HG02678 (cell line): ENCODE measurements at regions not wholly inside any gene's neighbourhood (a gene's known extent, or its start where the extent isn't known, plus 50 kb on each side); places are given as distances from the start of the nearest gene placed in this dataset.

ENCODE experiments used
- ATAC-seq: cut with Tn5 transposase; IDR thresholded peaks from one replicate; pipeline ENCODE4 v1.9.1; 2021; ENCODE audit warnings: mild to moderate bottlenecking, moderate library complexity; ENCODE audit not compliant: unreplicated experiment

DNA sequence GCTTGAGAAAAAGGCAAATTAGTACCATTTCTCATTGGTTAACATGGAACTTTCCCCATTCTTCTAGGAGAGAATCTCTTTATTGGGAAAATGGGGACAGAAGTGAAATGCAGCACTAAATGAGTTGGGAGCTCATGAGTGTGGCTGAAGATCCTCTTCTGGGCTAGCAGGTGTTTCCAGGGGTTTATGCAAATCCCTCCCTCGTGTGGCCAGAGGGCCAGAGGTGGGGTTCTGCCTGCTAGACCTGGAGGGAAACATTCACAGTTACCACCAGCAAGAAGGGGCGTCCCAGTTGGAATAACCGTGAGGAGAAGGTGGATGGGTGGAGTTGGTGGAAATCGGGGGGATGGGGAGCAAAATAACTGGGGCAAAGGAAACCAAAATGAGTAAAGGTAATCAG is 235.9 kb downstream of the KLF6 start:
- ATAC-seq = no peak

DNA sequence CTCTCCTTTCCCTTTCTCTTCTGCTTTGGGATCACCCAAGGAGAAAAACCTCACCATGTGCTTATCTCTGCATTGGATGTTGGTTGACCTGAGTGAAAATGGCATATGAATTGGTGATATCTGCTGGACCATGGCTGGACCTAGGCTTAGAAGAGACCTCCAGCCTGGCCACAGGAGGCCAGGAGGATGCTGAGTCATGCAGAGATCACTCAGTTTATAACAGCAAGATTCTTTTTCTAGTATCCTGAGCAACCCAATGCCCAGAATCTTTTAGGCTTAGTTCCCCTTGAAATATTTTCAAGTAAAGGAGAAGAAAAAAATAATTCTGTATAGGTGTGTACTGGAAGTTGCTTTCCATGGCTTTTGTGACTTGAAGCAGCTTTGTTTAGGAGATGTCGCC is 236.3 kb downstream of the KLF6 start:
- ATAC-seq = no peak

DNA sequence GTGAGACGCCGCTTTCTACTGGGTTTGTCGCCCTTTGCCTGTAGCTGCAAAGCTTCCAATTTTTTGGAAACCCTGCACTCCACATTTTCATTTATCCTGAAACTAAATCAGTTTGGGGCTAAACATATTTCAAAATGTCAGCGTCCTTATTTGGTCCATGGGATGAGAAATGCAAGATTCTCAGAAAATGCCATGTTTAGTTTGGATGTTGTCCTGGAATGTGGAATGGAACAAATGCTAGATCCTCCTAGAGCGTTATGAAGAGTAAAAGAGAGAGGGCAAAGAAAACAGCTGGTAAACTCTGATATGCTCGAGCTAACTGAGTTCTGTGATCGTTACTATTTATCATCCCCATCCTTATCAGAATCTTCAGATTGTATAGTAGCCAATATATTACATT is 236.9 kb downstream of the KLF6 start:
- ATAC-seq = no peak

DNA sequence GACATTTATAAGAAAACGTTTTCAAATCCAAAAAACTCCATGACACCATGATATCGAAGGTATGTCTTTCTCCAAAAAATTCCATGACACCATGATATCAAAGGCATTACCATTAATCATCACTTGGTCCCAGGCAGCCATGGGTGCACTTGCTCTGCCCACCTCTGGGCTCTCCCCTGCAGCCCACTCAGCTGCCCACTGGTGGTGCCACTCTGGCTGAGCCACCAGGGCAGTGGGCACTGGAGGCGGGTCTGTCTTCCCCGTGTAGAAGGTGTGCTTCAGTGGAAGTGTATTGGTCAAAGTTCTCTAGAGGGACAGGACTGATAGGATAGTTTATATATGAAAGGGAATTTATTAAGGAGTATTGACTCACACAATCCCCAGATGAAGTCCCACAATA is 240.4 kb downstream of the KLF6 start:
- no peak for ATAC-seq

DNA sequence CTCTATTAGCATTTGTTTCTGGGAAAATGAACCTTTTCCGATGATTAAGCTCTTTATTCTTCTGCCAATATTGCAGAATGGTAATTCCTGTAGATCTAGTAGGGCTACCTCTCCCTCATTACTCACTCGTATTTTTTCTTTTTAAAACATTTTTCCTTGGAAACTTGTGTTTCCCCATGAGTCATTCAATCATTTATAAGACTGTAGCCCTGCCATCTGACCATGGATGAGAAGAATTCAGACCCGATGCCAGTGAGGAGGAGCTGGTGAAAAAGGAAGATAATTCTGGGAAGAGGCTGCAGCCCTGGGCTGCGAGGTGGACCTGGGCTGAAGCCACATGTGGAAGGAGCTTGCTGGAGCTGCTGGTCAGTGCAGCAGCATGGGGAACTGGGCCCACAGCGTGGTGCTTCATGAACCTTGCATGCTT is 242.8 kb downstream of the KLF6 start:
- no peak for ATAC-seq

DNA sequence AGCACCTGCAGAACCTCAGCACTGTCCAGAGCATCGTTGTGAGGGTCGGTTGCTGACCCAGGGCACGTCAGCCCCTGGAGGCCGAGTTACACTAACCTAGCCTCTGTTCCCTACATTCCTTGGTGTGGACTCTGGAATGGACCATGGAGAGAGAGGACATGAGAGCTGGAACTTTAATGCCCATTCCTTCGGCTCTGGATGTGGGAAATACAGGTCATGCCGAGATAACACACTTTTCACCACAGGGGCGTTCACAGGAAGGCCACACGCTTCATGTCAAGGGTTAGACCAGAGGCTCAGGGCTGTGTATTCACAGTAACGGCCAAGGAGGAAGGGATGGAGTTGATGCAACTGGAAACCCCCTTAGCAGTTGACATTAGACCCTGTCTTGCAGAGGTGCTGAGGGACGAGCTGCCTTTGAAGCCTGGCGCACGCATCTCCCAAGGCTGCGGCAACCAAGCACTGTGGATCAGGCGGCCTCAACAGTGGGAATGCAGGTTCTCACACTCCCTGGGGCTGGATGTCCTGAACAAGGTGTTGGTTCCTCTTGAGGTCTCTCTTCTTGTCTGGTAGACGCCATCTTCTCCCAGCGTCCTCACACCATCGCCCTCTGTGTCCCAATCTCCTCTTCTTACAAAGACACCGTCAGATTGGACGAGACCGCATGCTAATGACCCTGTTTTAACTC is 245.2 kb downstream of the KLF6 start:
- no peak for ATAC-seq

DNA sequence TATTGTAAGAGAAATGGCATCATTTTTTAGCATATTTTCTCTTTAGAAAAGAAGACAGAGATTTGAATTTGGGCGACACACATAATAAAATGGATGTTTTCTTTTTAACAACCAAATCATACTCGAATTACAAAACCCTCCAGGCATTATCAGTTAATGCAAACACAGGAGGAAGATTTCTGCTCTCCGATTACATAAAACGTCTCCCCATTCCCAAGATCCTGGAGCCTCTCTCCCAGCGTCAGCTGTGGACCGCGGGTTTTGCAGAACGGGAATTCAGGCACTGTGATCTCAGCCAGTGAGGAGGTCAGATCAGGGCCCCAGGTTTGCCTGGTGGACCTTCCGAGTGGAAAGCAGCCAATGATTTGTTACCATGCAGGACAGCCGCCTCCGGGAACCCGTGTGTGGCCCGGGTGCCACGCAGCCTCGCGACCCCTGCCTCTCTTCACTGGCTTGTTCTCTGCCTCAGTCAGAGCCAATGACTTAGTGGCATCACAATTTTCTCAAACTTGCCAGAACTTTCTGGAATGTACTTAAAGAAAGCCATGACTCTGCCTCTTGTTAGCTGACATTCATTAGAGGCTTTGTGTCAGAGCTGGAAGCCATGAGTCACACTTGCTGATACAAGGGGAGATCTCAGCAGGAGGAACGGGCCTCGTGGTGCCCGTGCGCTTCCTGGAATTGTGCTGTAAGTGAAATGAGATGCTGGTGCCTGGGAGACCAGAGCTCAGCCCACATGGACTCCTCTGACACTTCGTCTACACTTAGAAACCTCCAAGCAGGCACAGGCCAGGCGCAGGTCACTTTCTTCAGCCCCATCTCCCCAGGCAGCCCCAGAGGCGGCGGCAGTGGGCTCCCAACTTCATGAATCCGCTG is 246.1 kb downstream of the KLF6 start:
- ATAC-seq = no peak

DNA sequence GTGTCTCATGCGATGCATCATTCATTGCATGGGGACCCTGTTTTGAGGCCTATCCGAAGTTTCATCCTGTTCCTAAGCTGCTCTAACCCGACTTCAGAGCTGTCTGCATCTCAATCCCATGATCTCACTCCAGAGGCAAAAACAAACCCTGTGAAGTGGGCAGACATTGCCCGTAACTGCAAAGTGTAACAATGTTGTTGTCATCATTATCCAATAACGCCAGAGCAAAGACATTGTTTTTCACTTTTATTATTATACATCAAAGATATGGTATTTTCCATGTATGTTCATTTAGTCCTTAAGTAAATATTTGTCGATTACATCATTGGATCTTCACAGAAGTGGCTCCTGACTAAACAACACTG is 246.7 kb downstream of the KLF6 start:
- ATAC-seq = no peak

DNA sequence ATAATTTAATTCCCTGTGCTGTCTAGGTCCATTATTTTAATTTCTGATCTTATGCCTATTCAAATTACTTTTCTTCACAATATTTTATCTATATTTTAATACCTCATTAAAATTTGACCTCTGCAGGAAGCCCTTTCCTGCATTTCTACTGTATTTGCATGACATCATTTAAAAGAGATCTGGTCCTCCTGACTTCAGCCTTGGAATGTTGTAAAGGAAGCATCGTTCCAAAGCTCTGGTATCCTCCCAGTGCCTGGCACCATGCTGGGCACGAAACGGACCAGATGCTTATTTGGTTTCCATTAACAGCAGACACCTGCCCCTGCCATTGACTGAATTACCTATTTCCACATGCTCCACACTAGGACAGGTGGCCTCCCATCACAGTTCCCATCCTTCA is 247.5 kb downstream of the KLF6 start:
- ATAC-seq = no peak

DNA sequence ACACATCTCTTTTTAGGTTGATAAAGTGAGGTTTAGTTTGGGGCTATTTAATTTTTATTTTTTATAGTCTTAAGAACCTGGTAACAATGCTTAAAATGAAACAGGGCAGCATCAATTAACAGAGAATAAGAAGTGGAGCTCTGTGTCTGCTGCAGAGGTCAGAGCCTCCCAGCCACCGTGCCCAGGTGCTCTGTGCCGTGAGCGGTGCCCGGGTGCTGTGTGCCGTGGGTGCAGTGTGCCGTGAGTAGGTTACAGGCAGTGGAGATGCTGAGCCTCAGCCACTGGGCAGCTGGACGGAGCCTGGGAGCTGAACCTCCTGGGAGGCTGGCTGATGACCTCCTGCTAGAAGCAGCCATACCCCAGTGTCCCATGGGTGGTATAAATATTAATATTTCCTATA is 250.0 kb downstream of the KLF6 start:
- ATAC-seq = no peak

DNA sequence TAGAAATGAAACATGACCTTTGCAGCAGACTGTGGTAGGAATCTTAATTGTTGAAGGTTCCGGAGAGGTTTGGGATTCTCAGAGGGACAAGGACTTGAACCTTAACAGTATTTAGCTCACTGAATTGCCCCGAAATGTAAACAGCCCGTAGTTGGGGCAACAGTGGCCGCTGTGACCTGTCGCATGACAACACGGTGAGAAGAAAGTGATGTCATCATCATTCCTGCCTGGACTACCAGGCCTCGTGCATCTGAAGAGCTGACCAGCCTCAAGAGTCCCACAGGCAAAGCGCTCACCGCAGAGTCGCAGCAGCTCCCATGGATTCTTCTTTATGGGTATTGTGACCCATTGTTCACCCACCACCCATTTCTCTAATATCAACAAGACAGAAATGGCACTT is 250.6 kb downstream of the KLF6 start:
- no peak for ATAC-seq

DNA sequence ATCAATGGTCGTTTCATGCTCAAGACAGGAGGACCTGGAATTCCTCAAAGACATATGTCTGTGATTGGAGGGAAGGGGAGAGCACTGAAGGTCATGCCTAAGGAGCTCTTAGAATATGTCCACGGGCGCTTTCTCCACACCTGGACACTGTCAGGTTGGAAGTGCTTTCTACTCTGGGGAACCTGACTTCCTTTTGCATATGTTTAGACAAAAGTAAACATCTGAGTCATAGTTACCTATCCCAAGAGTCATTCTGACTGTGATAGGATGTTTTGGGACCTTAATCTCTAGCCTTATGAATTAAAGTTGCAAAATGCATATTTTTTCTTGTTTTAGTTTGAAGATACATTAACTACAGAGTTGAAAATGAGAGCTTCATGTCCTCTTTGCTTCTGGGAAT is 251.7 kb downstream of the KLF6 start:
- no peak for ATAC-seq

DNA sequence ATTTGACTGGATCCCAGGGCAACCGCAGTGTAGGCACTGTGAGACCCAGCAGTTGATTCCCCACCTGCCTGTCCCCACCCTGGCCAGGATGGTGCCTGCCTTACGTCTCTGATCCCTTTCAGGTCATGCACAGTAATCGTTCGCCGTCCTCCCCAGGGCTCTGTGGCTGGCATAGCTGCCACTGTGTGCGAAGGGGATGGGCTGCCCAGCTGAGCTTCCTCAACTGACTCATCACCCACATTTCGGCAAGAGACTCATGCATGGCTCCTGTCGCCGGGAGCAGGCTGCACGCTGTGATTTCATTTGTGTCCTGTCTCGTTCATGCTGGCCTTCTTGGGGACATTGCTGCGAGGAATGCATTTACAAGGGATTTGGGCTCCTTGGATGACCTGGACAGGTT is 252.4 kb downstream of the KLF6 start:
- no peak for ATAC-seq

DNA sequence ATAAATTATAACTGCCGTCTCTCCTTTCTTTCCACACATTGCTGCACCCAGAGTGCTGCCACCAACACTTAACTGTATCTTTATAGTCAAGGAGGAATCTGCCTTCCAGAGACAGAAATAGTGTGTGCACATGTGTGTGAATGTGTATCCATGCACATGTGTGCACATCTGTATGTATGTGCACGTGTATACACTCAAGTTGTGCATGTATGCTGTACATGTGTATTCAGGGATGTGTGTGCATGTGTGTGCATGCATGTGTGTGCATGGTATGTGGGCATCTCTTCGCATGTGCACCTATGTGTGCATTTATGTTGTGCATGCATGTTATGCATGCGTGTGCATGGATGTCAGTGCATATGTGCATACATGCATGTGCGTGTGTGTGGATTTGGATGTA is 253.3 kb downstream of the KLF6 start:
- no peak for ATAC-seq

DNA sequence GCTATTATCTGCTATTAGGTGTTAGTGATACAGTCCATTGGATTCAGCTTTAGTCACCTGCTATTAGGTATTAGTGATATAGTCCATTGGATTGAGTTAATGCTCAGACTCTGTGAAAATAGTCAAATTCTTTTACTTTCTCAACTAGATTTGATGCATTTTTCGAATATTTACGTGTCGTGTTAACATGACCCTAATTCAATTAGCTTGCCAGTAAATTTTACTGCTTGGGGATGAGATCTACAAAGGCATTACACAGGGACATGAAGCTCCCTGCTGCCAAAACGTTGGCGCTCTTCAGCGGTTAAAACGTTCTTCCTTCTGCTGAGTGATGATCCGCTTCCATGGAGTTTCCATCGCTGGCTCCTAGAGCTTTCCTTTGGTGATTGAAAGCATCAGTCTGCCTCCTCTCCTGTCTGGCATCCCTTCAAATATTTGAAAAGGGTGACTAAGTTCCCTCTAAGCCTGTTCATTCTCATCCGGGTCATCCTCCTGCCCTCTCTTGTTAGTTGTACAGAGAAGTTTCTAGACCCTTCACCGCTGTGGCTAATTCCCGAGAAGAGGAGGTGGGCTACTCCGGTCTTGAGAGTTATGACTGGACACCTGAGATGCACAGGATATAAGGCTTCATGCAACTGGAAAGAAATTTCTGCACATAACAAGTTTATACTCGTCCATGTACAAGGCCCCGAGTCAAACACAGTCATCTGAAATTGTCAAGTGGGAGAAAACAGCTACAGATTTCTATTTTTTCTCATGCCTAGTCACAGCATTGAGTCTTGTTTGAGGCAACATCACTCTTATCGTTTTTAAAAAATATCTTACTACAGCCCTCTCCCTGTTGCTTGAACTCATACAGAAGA is 254.0 kb downstream of the KLF6 start:
- no peak for ATAC-seq

DNA sequence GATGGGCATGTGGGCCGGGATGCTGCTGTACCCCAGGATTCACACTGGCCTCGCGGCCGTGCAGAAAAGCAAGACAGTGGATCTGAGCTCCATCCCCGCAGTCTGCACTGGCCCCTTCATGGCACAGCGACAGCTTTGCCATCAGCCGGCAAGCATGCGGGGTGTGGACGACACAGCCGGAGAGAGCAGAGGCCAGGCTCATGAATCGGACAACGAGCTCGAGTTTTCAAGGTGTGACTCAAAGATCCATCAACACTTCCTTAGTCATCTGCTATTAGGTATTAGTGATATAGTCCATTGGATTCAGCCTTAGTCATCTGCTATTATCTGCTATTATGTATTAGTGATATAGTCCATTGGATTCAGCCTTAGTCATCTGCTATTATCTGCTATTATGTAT is 254.7 kb downstream of the KLF6 start:
- no peak for ATAC-seq

DNA sequence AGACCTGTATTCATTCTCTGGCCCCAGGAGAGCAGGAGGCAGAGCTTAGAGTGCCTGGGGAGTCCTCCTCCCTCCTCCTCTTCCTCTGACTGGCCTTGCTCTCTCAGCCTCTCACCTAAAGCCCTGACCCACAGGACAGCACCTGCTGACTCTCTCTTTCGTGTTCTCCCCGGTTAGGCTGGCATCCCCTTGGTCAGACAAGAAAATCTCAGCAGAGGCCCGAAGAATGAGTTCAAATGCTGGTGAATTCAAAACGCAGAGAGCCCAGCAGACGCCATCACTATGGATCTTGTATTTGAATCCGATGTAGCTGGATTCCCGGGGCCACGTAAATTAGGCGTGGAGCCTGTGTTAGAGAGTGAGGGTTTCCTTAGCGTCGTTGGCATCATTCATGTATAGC is 255.3 kb downstream of the KLF6 start:
- ATAC-seq = no peak

DNA sequence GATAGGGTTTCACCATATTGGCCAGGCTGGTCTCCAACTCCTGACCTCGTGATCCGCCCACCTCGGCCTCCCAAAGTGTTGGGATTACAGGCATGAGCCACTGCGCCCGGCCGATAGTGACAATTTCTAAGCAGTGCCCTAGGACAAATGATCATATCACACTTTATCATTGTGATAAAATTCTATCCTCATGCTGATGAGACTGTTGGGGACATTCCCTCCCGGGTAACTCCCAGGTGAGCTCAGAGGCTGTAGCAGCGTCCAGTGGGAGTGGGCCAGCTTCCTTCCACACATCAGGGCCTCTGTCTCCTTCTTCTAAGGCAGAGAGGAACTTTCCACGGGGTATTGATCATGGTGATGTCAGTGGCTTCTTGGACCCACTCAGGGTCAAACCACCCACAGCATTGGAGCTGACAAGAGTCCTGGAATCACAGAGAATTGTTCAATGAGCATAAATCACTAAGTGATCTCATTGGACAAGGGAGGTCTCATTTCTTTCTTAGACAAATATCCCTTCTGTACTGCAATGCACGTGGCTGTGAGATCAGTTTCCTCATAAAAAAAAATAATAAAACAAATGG is 256.1 kb downstream of the KLF6 start:
- no peak for ATAC-seq

DNA sequence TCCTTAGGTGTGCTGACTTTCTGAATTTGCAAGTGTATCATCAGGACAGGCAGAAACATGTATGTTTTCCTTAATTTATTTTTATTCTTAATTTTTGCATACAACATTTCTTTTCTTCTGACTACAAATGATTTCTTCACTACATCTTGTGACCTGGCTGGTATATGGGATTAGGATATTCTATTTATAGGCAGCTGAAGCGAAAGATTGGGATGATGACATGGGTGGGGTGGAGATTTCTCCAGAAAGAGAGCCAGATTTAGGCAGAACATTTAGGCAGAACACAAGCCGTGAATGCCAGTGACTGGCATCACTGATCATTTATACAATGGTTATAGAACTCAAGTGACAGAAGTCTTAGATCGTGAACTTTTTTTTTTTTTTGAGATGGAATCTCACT is 256.7 kb downstream of the KLF6 start:
- no peak for ATAC-seq

DNA sequence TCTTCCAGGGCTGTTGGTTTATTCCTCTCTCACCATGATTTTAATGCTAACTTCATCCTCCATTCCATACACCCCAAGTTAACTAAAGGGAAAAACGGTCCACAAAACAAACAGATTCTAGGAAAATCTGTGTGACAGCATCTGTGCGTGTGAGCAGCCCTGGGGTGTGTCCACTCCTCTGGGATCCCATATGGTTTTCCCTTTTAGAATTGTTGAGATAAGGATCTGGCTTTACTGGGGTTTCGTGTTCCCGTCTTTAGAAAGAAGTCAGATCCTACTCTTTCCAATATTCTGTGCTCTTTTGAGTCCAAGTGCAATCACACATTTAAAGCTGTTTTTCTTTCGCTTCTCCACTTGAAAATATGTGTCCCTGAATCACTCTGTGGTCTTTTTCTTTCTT is 257.1 kb downstream of the KLF6 start:
- no peak for ATAC-seq
